GM21526 (cell line): ENCODE measurements at regions not wholly inside any gene's neighbourhood (a gene's known extent, or its start where the extent isn't known, plus 50 kb on each side); places are given as distances from the start of the nearest gene placed in this dataset.

Experiments used
- ATAC-seq: cut with Tn5 transposase; IDR thresholded peaks from one replicate; pipeline ENCODE4 v1.9.1; 2021; ENCODE audit warnings: moderate library complexity; ENCODE audit not compliant: unreplicated experiment, low FRiP score

DNA sequence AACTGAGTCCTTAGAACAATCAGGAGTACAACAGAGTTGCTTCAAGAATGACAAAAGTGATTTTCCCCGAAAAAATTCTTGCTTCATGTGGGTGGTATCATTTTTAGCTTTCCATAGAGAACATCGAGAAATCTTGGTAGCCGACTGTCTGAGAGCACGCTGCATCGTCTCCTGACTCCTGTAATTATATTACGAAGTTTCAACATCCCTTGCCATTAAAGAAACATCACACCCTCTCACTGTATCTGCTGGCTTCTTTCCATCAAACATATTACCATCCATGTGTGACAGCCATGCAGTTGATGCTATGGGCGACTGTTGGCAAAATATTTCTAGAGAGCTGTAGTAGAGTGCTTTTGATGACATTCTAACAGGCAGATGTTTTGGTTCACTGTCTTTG lies 311.2 kb downstream of the CMPK2 start:
- ATAC-seq, result no peak

- ATAC-seq, result no peak
Observed at GRCh38 chr2:6556755-6557154, 309.0 kb downstream of the CMPK2 start.

DNA sequence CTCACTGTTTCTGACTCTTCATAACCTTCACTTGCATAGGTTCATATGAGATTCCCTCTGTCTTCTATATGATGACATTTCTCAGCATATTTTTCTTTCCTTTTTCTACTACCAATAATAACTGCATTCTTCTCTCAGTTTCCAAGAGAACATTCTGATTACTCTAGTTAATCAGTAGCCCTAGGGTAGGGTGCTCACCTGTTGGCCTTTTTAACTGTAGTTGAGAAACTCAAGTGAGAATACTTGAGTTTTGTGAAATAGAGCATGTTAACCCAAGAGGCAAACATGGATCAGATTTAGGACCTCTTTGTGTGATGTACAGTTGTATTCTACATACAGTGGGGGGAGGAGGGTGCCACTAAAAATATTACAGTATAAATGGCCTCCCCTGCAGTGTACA lies 308.0 kb downstream of the CMPK2 start:
- no peak for ATAC-seq

DNA sequence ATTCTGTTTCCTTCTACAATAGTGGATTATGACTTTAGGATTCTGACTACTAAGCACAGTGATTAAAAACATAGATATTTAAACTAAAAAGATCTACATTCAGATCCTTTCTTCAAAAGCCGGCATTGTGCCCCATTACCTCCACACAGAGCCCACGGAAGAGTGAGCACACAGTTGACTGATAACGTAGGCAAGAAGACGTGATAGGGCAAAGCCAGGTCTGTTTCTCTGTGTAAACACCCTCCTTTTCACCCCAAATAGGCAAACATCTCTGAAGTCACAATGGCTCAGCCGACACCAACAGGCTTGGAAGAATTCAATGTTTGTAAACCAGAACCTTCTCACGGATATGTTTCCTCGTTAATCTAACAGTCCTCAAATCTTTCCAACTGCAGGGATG lies 302.9 kb downstream of the CMPK2 start:
- no peak for ATAC-seq

- ATAC-seq, result no peak
Observed at GRCh38 chr2:6564326-6564725, 301.4 kb downstream of the CMPK2 start.

DNA sequence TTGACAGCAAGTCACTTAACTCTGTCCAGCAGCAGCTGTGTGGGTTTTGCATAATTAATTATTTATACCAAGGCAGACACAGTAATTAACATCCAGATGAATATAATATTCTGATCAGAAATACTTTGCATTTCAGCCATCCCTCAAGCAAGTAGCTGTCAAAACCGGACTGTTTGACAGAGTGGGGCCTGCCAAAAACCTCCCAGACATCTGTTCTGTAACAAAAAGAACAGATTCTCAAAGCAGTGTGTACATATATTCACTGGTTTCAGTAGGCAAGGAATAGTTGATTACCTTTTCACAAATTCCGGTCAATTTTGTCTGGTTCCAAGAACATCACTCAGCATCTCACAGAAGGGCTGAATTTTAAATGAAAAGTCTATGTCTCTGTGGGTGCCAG lies 291.6 kb downstream of the CMPK2 start:
- no peak for ATAC-seq

DNA sequence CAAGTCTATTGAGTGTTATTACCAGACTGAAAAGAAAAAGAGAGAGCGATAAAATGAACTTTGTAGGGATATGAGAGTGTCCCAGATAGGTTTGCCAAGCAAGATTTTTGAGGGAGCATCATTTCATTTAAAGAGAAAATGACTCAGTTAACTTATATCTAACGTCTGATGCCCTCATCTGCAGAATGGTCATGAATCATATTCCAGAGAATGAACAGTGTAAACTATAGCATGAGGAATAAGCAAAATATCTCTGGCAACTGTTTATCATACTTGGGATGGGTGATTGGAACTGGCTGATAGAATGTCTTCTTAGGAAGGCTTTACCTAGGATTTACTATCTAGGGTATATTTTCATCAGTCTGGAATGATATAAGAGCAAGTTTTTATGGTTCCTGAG lies 289.4 kb downstream of the CMPK2 start:
- no peak for ATAC-seq

DNA sequence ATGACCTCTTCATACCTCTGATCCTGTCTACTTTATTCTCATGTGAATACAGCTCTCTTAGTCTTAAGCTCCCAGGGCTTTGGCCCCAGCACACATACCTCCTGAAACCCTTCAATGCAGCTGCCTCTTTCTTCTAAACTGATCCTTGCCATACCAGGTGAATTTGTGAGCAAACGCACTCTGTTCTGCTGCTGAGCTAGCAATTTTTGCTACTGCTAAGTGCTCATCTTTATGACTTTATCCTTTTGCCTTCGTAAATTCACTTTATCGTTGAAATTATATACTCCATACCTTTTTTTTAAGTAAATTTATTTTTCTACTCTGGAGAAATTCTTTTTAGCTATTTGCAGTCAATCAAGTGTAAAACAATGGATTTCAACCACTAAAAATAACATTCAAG lies 287.7 kb downstream of the CMPK2 start:
- no peak for ATAC-seq

- no peak for ATAC-seq
Observed at GRCh38 chr2:6578416-6578815, 287.3 kb downstream of the CMPK2 start.

GRCh38 chr2:6579281-6579680 lies 286.4 kb downstream of the CMPK2 start:
- ATAC-seq, result no peak

- no peak for ATAC-seq
Observed at GRCh38 chr2:6580982-6581381, 284.7 kb downstream of the CMPK2 start.

DNA sequence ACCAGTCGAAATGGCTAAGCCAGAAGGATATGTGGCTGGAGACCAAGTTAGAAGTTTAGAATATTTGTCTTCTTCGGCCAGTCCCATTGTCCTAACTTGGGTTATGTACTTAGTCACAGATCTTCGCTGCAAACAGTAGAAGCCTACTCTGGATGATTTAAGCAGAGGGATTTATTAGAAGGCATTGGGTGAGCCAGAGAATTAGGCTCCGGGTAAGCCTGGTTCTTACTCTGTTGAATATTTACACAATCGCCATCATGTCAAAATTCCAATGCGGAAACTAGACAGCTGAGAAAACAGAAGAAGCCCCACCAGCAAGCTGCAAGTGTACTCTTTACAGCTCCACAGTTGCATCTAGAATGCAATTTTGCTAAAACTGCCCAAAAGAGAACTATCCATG lies 276.6 kb downstream of the CMPK2 start:
- no peak for ATAC-seq

- no peak for ATAC-seq
Observed at GRCh38 chr2:6590442-6590841, 275.3 kb downstream of the CMPK2 start.

DNA sequence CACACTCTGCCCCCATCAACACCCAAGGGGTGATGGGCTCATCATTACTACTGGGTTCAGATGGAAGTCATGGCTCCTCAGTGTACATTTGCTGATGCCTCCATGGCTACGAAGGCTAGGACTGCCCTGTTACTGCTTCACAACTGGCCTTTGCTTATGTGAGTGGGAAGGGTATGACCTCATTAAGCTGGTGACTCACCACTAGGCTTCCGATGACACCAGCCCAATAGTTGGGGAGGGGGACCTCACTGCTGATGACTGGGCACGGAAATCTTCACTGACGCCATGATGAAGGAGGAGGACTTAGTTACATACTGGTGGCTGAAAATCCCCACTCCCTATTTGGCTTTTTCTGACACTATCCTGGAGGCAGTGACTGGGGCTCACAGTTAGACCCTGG lies 263.2 kb downstream of the CMPK2 start:
- no peak for ATAC-seq

- ATAC-seq, result no peak
Observed at GRCh38 chr2:6605836-6606505, 259.7 kb downstream of the CMPK2 start.

GRCh38 chr2:6617794-6618193 lies 247.9 kb downstream of the CMPK2 start:
- no peak for ATAC-seq

DNA sequence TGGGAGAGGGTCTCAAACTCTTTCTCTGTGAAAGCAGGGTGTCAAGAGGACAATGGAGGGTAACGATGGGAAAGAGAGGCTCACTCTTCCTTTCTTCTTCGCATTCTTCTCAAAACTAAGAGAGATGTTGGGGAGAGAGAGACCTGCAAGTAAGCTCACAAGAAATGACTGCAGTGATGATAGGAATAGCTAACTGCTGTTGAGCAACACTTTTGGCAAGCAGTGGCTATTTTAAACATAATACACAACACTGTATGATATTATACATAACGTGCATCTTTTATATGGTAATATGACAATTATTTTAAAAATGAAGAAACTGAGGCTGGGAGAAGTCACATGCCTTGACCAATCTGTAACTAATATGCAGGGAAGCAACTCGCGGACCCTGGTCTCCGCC lies 247.5 kb downstream of the CMPK2 start:
- ATAC-seq, result no peak

DNA sequence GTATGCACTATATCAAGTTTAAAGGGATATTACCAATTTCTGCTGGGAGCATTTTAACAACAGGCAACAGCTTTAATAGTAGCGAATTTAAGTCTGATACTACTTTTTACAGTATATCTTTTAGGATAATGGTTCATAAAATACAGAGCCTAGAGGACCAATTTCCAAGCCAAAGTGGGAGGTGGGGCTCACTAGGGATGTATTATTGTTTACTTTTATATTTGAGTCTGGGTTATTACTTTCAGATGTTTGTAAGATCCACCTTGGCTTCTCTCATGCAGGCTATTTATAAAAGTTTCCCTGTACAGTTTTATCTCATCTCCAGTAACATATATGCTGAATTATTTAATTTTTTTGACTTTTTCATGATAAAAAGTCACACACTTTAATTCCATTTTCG lies 242.0 kb downstream of the CMPK2 start:
- no peak for ATAC-seq

GRCh38 chr2:6626401-6627012 lies 239.2 kb downstream of the CMPK2 start:
- no peak for ATAC-seq

DNA sequence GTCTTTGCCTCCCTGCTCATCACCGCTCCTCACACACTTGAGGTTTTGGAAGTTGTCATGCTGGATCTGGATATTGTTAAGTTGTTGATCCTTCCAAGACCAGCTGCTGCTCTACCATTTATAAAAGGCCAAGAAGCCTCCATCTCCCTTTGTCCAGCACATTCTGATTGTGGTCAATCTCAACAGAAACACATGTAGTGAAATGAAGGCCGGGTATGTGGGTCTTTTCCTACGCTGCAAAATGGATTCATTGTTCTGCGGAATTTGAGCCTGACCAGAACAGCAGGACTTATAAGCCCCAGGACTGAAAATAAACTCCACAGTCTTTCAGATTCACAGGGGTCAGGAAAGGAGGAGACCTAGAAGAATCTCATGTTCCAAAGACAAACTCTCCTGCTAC lies 238.4 kb downstream of the CMPK2 start:
- no peak for ATAC-seq

DNA sequence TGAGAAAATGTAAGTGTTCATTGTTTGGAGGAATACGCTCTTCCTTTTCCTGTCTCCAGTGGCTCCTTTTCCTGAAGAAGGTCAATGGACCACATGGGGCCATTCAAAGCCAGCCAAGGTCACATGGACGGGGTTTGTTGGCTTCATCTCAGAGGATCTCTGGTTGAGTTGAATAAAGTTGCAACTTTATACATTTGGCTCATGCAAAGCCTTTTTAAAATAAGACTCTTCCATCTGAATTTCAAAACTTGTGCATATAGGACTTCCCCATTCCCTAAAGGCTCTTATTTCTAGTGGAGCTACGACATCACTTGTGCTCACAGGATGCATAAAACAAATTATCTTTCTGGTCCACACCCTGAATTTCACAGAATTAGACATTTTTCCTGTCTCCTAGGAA lies 235.5 kb downstream of the CMPK2 start:
- no peak for ATAC-seq

DNA sequence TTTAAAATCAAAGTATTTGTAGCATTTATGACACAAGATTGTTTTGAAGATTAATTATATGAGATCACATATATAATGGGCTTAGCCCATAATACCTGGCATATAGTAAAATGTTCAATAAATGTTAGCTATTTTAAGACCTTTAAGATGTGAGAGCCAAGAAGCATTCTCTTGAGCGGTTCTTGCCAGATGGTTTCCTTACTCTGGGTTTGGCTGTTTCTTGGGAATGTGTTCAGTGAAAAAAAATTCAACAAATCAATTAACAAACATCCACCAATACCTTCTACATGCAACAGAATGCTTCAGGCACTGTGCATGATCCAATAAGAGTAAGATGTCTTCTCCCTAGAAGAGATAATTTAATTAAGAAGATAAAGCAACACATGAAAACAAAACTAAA lies 230.4 kb downstream of the CMPK2 start:
- ATAC-seq, result no peak

DNA sequence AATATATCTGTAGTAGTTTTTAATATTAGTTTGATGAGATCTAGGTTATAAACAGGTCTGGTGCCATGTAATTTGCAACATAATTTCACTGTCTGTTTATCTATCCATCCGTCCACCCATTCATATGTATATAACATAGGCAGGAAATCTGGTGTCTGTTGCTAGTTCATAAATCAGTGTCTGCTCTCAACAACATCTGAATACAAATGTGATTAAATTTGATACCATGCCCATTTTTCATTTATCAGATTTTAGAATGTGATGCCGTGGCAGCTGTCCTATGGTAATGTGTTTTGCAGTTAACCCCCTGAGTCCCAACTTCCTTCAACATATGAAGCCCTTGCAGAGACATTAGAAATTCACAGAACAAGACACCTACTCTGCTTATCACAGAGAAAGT lies 228.4 kb downstream of the CMPK2 start:
- no peak for ATAC-seq
